ENCODE measurements at regions not wholly inside any gene's neighbourhood (a gene's known extent, or its start where the extent isn't known, plus 50 kb on each side); places are given as distances from the start of the nearest gene placed in this dataset.

GRCh38 chr18:25704071-25704470 lies 352.1 kb upstream of the ZNF521 start:
- H3K4me3 ChIP-seq (ENCODE audit: low read depth, low read length): no peak overlapping the region
- no peak for DNase-seq (ENCODE audit: low read depth)
- TF ChIP-seq, protein P1, sequence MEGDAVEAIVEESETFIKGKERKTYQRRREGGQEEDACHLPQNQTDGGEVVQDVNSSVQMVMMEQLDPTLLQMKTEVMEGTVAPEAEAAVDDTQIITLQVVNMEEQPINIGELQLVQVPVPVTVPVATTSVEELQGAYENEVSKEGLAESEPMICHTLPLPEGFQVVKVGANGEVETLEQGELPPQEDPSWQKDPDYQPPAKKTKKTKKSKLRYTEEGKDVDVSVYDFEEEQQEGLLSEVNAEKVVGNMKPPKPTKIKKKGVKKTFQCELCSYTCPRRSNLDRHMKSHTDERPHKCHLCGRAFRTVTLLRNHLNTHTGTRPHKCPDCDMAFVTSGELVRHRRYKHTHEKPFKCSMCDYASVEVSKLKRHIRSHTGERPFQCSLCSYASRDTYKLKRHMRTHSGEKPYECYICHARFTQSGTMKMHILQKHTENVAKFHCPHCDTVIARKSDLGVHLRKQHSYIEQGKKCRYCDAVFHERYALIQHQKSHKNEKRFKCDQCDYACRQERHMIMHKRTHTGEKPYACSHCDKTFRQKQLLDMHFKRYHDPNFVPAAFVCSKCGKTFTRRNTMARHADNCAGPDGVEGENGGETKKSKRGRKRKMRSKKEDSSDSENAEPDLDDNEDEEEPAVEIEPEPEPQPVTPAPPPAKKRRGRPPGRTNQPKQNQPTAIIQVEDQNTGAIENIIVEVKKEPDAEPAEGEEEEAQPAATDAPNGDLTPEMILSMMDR (conservative IDR thresholded peaks at IDR 0.05; ENCODE audit: low read depth, low read length): no peak

DNA sequence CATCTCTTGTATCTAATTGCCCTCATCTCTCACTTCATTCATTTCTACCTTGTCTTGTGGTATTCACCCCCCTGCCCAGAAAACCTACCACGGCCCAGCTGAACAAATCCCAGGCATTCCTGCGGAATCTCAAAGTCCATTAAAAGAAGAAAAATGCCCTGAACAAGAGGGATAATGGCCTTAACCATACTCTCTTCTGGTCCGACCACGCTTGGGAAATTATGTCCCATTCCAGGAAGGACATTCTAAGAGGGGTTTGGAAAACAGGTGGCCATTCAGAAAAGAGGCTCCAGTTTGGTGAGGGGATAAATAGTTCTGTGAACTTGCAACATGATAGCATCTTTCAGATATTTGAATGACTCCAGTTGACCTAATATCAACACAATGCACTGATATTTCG lies 349.9 kb upstream of the ZNF521 start:
- DNase-seq (ENCODE audit: low read depth): no peak

DNA sequence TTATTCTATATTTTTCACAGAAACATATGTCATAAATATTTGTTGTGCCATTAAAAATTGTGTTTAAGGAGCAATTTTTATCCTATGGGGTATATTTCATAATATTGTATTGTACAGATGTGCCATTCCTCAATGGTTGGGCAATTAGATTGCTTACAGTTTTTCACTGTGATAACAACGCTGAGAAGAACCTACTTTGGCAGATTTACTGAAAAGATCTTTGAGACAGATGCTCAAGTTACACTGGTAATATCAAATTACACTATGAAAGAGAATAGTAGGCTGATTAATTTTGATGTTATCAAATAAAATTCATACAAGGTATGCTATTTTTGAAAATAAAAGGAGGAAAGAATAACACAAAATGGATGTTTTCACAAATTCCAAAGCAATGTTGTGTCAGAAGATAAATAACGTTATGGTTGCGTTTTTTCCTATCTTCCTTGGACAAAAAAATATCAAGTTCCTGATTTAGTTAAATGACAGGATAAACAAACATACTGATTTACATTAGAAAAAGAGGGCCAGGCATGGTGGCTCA lies 335.1 kb upstream of the ZNF521 start:
- peak; percentile 39 for DNase-seq (ENCODE audit: low read depth)
- TF ChIP-seq, protein P1 (conservative IDR thresholded peaks at IDR 0.05; ENCODE audit: low read depth, low read length): no peak
- H3K4me3 ChIP-seq (ENCODE audit: low read depth, low read length): no peak overlapping the region

More for the DNA sequence above, 349.9 kb upstream of the ZNF521 start:
- TF ChIP-seq, protein P1 (conservative IDR thresholded peaks at IDR 0.05; ENCODE audit: low read depth, low read length): no peak
- no peak overlapping the region for H3K4me3 ChIP-seq (ENCODE audit: low read depth, low read length)

- no peak overlapping the region for H3K4me3 ChIP-seq (ENCODE audit: low read depth, low read length)
- DNase-seq (ENCODE audit: low read depth): no peak
- TF ChIP-seq, protein P1 (conservative IDR thresholded peaks at IDR 0.05; ENCODE audit: low read depth, low read length): no peak
These were observed 333.1 kb upstream of the ZNF521 start for GRCh38 chr18:25685088-25685487.

- no peak overlapping the region for H3K4me3 ChIP-seq (ENCODE audit: low read depth, low read length)
- TF ChIP-seq, protein P1 (conservative IDR thresholded peaks at IDR 0.05; ENCODE audit: low read depth, low read length): no peak
- no peak for DNase-seq (ENCODE audit: low read depth)
These were observed 327.5 kb upstream of the ZNF521 start for GRCh38 chr18:25679491-25679890.

DNA sequence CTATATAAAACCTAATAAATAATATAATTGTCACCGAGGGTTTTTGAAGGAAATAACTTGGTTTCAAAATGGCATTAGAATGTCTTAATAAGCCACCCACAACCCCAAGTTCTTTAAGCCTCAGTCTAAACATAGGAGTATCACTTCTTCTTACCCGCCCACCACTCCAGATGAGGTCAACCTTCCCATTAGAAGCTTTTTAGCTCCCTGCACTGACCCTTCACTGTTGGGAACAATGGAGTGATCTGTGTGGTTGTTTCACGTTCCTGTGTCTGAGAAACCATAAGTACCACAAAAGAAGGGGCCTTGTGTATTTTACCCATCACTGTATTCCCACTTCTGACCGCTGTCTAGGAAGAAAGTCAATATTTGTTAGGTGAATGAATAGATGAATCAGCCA lies 326.3 kb upstream of the ZNF521 start:
- TF ChIP-seq, protein P1 (conservative IDR thresholded peaks at IDR 0.05; ENCODE audit: low read depth, low read length): no peak
- DNase-seq (ENCODE audit: low read depth): no peak
- H3K4me3 ChIP-seq (ENCODE audit: low read depth, low read length): no peak overlapping the region

- H3K4me3 ChIP-seq (ENCODE audit: low read depth, low read length): no peak overlapping the region
- TF ChIP-seq, protein P1 (conservative IDR thresholded peaks at IDR 0.05; ENCODE audit: low read depth, low read length): no peak
- no peak for DNase-seq (ENCODE audit: low read depth)
These were observed 323.3 kb upstream of the ZNF521 start for GRCh38 chr18:25675123-25675850.
